ENCODE measurements at regions not wholly inside any gene's neighbourhood (a gene's known extent, or its start where the extent isn't known, plus 50 kb on each side); places are given as distances from the start of the nearest gene placed in this dataset.

GRCh38 chr5:117095346-117096332 is 521.0 kb upstream of the SEMA6A start:
- DNase-seq, result no peak

GRCh38 chr5:117094114-117094815 is 519.6 kb upstream of the SEMA6A start:
- DNase-seq, result no peak

GRCh38 chr5:117093653-117094052 is 519.0 kb upstream of the SEMA6A start:
- no peak for DNase-seq

- no peak for DNase-seq
Observed at GRCh38 chr5:117089001-117089400, 514.4 kb upstream of the SEMA6A start.

- DNase-seq, result no peak
Observed at GRCh38 chr5:117088176-117088575, 513.6 kb upstream of the SEMA6A start.

- DNase-seq, result no peak
Observed at GRCh38 chr5:117084067-117084466, 509.4 kb upstream of the SEMA6A start.

- no peak for DNase-seq
Observed at GRCh38 chr5:117082977-117083376, 508.4 kb upstream of the SEMA6A start.

- no peak for DNase-seq
Observed at GRCh38 chr5:117077142-117077541, 502.5 kb upstream of the SEMA6A start.

- no peak for DNase-seq
Observed at GRCh38 chr5:117072439-117072838, 497.8 kb upstream of the SEMA6A start.

- no peak for DNase-seq
Observed at GRCh38 chr5:117065800-117066199, 491.2 kb upstream of the SEMA6A start.

- DNase-seq, result no peak
Observed at GRCh38 chr5:117065161-117065560, 490.5 kb upstream of the SEMA6A start.

GRCh38 chr5:117060099-117060498 is 485.5 kb upstream of the SEMA6A start:
- no peak for DNase-seq

GRCh38 chr5:117058740-117059139 is 484.1 kb upstream of the SEMA6A start:
- no peak for DNase-seq

- no peak for DNase-seq
Observed at GRCh38 chr5:117055517-117055916, 480.9 kb upstream of the SEMA6A start.

GRCh38 chr5:117054911-117055310 is 480.3 kb upstream of the SEMA6A start:
- DNase-seq, result no peak

GRCh38 chr5:117054141-117054540 is 479.5 kb upstream of the SEMA6A start:
- no peak for DNase-seq

GRCh38 chr5:117041926-117042595 is 467.4 kb upstream of the SEMA6A start:
- no peak for DNase-seq

GRCh38 chr5:117039035-117039434 is 464.4 kb upstream of the SEMA6A start:
- no peak for DNase-seq

- no peak for DNase-seq
Observed at GRCh38 chr5:117027384-117027783, 452.8 kb upstream of the SEMA6A start.

- no peak for DNase-seq
Observed at GRCh38 chr5:117020999-117021398, 446.4 kb upstream of the SEMA6A start.

GRCh38 chr5:117013280-117013877 is 438.8 kb upstream of the SEMA6A start:
- DNase-seq, result no peak

GRCh38 chr5:117010574-117010973 is 436.0 kb upstream of the SEMA6A start:
- DNase-seq, result no peak

GRCh38 chr5:116998024-116998423 is 423.4 kb upstream of the SEMA6A start:
- DNase-seq, result no peak
